ENCODE measurements at regions not wholly inside any gene's neighbourhood (a gene's known extent, or its start where the extent isn't known, plus 50 kb on each side); places are given as distances from the start of the nearest gene placed in this dataset.
A peak's percentile ranks its signal among the peaks of the same experiment; 100 is the strongest.

- no peaks in the 10 kb centered on the region for H3K27me3 ChIP-seq (replicated peaks; ENCODE audit: insufficient read depth, low read depth, low read length, poor library complexity)
- no peaks in the 10 kb centered on the region for H3K36me3 ChIP-seq (ENCODE audit: insufficient read depth, low read length, poor library complexity, severe bottlenecking)
- TF ChIP-seq EZH2 (IDR thresholded peaks at IDR 0.05; ENCODE audit: borderline replicate concordance, low read depth, low read length, poor library complexity, severe bottlenecking) = no peak
- TF ChIP-seq CTCF (conservative IDR thresholded peaks at IDR 0.05; ENCODE audit: low read depth, low read length) = no peak
- no peak overlapping the region for H3K4me3 ChIP-seq (ENCODE audit: low read depth, low read length, poor library complexity, severe bottlenecking)
- no peak for DNase-seq (ENCODE audit: low spot score)
- ChIA-PET POLR2A (ENCODE audit: low non-redundant PET) (no interaction called here), CTCF (no interaction called here)
- no TSS peak for BruUV-seq (replicated peaks)
- H3K27ac ChIP-seq (ENCODE audit: low read depth, low read length, poor library complexity, severe bottlenecking) = no peak overlapping the region
- H3K9me3 ChIP-seq (ENCODE audit: low read depth, low read length, poor library complexity, severe bottlenecking) = no peaks in the 10 kb centered on the region
- intact Hi-C loops (cut with micrococcal nuclease; ENCODE audit: unreplicated experiment) = loop anchor here (10.0 kb wide), 2 partner anchors 682 to 1178 kb away; no protein-coding TSS in a partner anchor
- no peaks in the 10 kb centered on the region for H3K4me1 ChIP-seq (ENCODE audit: insufficient read depth, low read length, poor library complexity, severe bottlenecking)
These were observed 599.6 kb upstream of the ADAMTS5 start for GRCh38 chr21:27566521-27566920.

- CTCF ChIA-PET = no interaction called here
- Histone ChIP-seq H3K27ac (ENCODE audit: low read depth, low read length, poor library complexity, severe bottlenecking) (no peak overlapping the region), H3K9me3 (ENCODE audit: low read depth, low read length, poor library complexity, severe bottlenecking) (no peaks in the 10 kb centered on the region), H3K4me3 (ENCODE audit: low read depth, low read length, poor library complexity, severe bottlenecking) (no peak overlapping the region), H3K36me3 (ENCODE audit: insufficient read depth, low read length, poor library complexity, severe bottlenecking) (no peaks in the 10 kb centered on the region), H3K27me3 (replicated peaks; ENCODE audit: insufficient read depth, low read depth, low read length, poor library complexity) (no peaks in the 10 kb centered on the region), H3K4me1 (ENCODE audit: insufficient read depth, low read length, poor library complexity, severe bottlenecking) (no peaks in the 10 kb centered on the region)
- DNase-seq (ENCODE audit: low spot score) = no peak
- POLR2A ChIA-PET (ENCODE audit: low non-redundant PET) = interaction anchor here (0.5 kb wide), 1 partner anchor 722 kb away, joined by 3 read pairs; no protein-coding TSS in a partner anchor
- intact Hi-C loops (cut with micrococcal nuclease; ENCODE audit: unreplicated experiment) = loop anchor here (10.0 kb wide), 2 partner anchors 681 to 1179 kb away; no protein-coding TSS in a partner anchor
- TF ChIP-seq EZH2 (IDR thresholded peaks at IDR 0.05; ENCODE audit: borderline replicate concordance, low read depth, low read length, poor library complexity, severe bottlenecking) (no peak), CTCF (conservative IDR thresholded peaks at IDR 0.05; ENCODE audit: low read depth, low read length) (no peak)
- no TSS peak for BruUV-seq (replicated peaks)
These were observed 598.5 kb upstream of the ADAMTS5 start for GRCh38 chr21:27565364-27565763.

GRCh38 chr21:27564684-27565301 is 597.9 kb upstream of the ADAMTS5 start:
- no peak overlapping the region for H3K4me3 ChIP-seq (ENCODE audit: low read depth, low read length, poor library complexity, severe bottlenecking)
- no peaks in the 10 kb centered on the region for H3K36me3 ChIP-seq (ENCODE audit: insufficient read depth, low read length, poor library complexity, severe bottlenecking)
- no peaks in the 10 kb centered on the region for H3K27me3 ChIP-seq (replicated peaks; ENCODE audit: insufficient read depth, low read depth, low read length, poor library complexity)
- no peak overlapping the region for H3K27ac ChIP-seq (ENCODE audit: low read depth, low read length, poor library complexity, severe bottlenecking)
- no peaks in the 10 kb centered on the region for H3K4me1 ChIP-seq (ENCODE audit: insufficient read depth, low read length, poor library complexity, severe bottlenecking)
- ChIA-PET CTCF (no interaction called here), POLR2A (ENCODE audit: low non-redundant PET) (no interaction called here)
- intact Hi-C loops (cut with micrococcal nuclease; ENCODE audit: unreplicated experiment) = loop anchor here (1.0 to 10.0 kb wide), 3 partner anchors 680 to 1180 kb away; no protein-coding TSS in a partner anchor
- no peaks in the 10 kb centered on the region for H3K9me3 ChIP-seq (ENCODE audit: low read depth, low read length, poor library complexity, severe bottlenecking)
- peak; percentile 66 for TF ChIP-seq CTCF (conservative IDR thresholded peaks at IDR 0.05; ENCODE audit: low read depth, low read length)
- no peak for TF ChIP-seq EZH2 (IDR thresholded peaks at IDR 0.05; ENCODE audit: borderline replicate concordance, low read depth, low read length, poor library complexity, severe bottlenecking)
- no TSS peak for BruUV-seq (replicated peaks)
- peak; percentile 24 for DNase-seq (ENCODE audit: low spot score)

Measured in A673 (cell line).